Endothelial cell (in vitro differentiated cells): ENCODE measurements at regions not wholly inside any gene's neighbourhood (a gene's known extent, or its start where the extent isn't known, plus 50 kb on each side); places are given as distances from the start of the nearest gene placed in this dataset.

ENCODE experiments used
- DNase-seq: peaks from one replicate; pipeline ENCODE4 v3.0.0; 2021; ENCODE audit warnings: low spot score
- H3K27ac Mint-ChIP-seq: one replicate; pipeline ENCODE4 v1.8.0; 2021; ENCODE audit warnings: mixed read lengths, inconsistent platforms; ENCODE audit not compliant: unreplicated experiment
- H3K27me3 Mint-ChIP-seq: one replicate; pipeline ENCODE4 v1.8.0; 2021; ENCODE audit warnings: mild to moderate bottlenecking, moderate library complexity, mixed read lengths, inconsistent platforms; ENCODE audit not compliant: unreplicated experiment
- H3K36me3 Mint-ChIP-seq: one replicate; pipeline ENCODE4 v1.8.0; 2021; ENCODE audit warnings: mild to moderate bottlenecking, low read depth, mixed read lengths, inconsistent platforms; ENCODE audit not compliant: unreplicated experiment
- H3K4me1 Mint-ChIP-seq: one replicate; pipeline ENCODE4 v1.8.0; 2021; ENCODE audit warnings: mild to moderate bottlenecking, mixed read lengths, inconsistent platforms; ENCODE audit not compliant: unreplicated experiment
- H3K4me3 Mint-ChIP-seq: one replicate; pipeline ENCODE4 v1.8.0; 2021; ENCODE audit warnings: mild to moderate bottlenecking, mixed read lengths, inconsistent platforms; ENCODE audit not compliant: unreplicated experiment
- H3K9me3 Mint-ChIP-seq: one replicate; pipeline ENCODE4 v1.8.0; 2021; ENCODE audit warnings: mixed read lengths, inconsistent platforms; ENCODE audit not compliant: unreplicated experiment
- CTCF ChIP-seq: fragments of 200-600 bp; sonication (generic); IDR thresholded peaks from one replicate; pipeline ENCODE4 v1.5.0; 2021; ENCODE audit warnings: antibody characterized with exemption; ENCODE audit not compliant: unreplicated experiment

DNA sequence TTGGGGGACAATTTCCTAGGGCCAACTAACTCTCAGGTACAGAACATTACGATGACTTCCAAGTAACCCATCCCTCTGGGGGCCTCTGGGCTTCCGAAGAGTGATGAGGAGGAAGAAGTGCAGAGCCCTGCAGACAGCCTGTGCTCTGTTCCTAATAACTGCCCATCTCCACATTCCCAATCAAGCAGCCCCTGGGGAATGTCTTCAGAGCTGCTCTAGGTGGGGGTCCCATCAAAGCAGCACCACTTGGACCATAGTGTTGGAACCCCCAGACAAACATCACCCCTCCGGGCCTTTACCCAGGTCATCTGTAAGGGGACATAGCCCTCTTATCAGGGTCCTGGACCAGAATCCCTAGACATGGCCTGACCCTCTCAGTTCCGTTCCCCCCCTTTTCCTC is 357.3 kb downstream of the NPHP4 start:
- Mint-ChIP-seq H3K9me3 (no peaks in the 10 kb centered on the region), H3K4me3 (no peak overlapping the region), H3K27me3 (peaks cover 4% of the 10 kb centered on the region), H3K36me3 (no peaks in the 10 kb centered on the region), H3K27ac (no peak overlapping the region), H3K4me1 (no peaks in the 10 kb centered on the region)
- no peak for TF ChIP-seq CTCF
- DNase-seq = no peak

- Mint-ChIP-seq H3K36me3 (no peaks in the 10 kb centered on the region), H3K27me3 (peaks cover 4% of the 10 kb centered on the region), H3K4me3 (no peak overlapping the region), H3K4me1 (no peaks in the 10 kb centered on the region), H3K9me3 (no peaks in the 10 kb centered on the region), H3K27ac (no peak overlapping the region)
- no peak for TF ChIP-seq CTCF
- no peak for DNase-seq
These were observed 359.4 kb downstream of the NPHP4 start for GRCh38 chr1:5632814-5633213.

DNA sequence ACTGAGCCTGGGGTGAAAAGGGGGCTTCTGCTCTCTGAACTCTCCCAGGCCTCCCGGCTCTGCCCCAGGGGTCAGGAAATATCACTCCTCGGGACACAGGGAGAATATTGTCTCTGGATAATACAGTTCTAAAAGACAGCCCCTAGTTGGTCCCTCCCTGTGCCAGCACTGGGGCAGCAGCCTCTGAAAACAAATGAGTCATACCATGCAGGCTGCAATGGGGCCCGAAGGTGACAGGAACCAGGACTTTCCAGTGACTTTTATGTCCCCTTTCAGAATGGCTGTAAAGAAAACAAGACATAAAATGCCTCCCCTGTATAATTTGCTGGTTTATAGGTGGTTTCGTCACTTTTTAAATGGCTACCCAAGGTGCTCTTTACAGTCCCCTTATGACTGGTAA is 360.0 kb downstream of the NPHP4 start:
- no peaks in the 10 kb centered on the region for H3K4me1 Mint-ChIP-seq
- H3K27me3 Mint-ChIP-seq = peaks cover 4% of the 10 kb centered on the region
- no peak overlapping the region for H3K4me3 Mint-ChIP-seq
- no peak overlapping the region for H3K27ac Mint-ChIP-seq
- no peaks in the 10 kb centered on the region for H3K36me3 Mint-ChIP-seq
- no peak for DNase-seq
- no peaks in the 10 kb centered on the region for H3K9me3 Mint-ChIP-seq
- no peak for TF ChIP-seq CTCF

DNA sequence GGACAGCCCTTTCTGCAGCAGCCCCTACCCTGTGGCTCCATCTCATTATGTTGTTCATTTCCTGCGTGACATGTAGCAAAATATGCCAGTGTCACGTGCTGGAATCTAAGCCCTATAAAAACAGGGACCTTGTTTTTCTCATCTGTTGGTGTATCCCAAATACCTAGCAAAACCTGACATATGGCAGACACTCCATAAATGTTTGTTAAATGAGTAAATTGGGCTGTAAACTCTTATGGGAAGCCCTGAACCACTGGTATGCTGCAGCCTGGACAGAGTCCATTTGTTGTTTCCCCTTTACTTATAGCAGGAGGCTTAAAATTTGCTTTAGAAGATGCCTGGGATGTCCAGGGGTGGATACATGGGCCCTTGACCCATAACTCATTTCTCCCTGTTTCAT is 363.8 kb downstream of the NPHP4 start:
- Mint-ChIP-seq H3K4me3 (no peak overlapping the region), H3K4me1 (no peaks in the 10 kb centered on the region), H3K36me3 (no peaks in the 10 kb centered on the region), H3K9me3 (no peaks in the 10 kb centered on the region), H3K27ac (no peak overlapping the region), H3K27me3 (no peaks in the 10 kb centered on the region)
- TF ChIP-seq CTCF = no peak
- DNase-seq = no peak

- Mint-ChIP-seq H3K36me3 (no peaks in the 10 kb centered on the region), H3K27me3 (peaks cover 8% of the 10 kb centered on the region), H3K9me3 (no peaks in the 10 kb centered on the region), H3K27ac (no peak overlapping the region), H3K4me1 (no peaks in the 10 kb centered on the region), H3K4me3 (no peak overlapping the region)
- TF ChIP-seq CTCF = no peak
- DNase-seq = no peak
These were observed 368.8 kb downstream of the NPHP4 start for GRCh38 chr1:5623399-5623798.
